ENCODE measurements at regions not wholly inside any gene's neighbourhood (a gene's known extent, or its start where the extent isn't known, plus 50 kb on each side); places are given as distances from the start of the nearest gene placed in this dataset.

GRCh38 chr13:65843314-65843731 lies 1386.8 kb downstream of the PCDH9 start:
- TF ChIP-seq, protein P1, sequence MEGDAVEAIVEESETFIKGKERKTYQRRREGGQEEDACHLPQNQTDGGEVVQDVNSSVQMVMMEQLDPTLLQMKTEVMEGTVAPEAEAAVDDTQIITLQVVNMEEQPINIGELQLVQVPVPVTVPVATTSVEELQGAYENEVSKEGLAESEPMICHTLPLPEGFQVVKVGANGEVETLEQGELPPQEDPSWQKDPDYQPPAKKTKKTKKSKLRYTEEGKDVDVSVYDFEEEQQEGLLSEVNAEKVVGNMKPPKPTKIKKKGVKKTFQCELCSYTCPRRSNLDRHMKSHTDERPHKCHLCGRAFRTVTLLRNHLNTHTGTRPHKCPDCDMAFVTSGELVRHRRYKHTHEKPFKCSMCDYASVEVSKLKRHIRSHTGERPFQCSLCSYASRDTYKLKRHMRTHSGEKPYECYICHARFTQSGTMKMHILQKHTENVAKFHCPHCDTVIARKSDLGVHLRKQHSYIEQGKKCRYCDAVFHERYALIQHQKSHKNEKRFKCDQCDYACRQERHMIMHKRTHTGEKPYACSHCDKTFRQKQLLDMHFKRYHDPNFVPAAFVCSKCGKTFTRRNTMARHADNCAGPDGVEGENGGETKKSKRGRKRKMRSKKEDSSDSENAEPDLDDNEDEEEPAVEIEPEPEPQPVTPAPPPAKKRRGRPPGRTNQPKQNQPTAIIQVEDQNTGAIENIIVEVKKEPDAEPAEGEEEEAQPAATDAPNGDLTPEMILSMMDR (IDR thresholded peaks at IDR 0.05): no peak
- TF ChIP-seq POLR2A (IDR thresholded peaks at IDR 0.05): no peak
